ENCODE measurements at regions not wholly inside any gene's neighbourhood (a gene's known extent, or its start where the extent isn't known, plus 50 kb on each side); places are given as distances from the start of the nearest gene placed in this dataset.

DNA sequence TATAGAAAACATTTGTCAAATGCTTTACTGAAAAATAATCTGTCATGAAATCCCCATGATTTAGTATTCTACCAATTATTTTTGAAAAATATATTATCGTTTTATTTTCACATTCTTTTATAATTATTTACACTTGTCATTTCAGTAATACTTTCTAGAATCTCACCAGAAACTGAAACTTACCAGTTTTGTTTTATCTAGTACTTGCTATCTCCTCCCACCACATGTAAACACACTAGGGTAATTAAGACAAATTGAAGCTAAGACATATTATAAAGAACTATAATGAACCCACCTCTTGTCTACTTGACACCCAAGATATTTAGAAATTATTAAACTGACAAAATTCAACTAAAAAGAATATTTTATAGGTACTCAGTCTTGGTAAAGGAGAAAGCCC lies 51.5 kb upstream of the GRM3 start:
- no peaks in the 10 kb centered on the region for H3K4me1 ChIP-seq (ENCODE audit: insufficient read depth, low read length)
- ATAC-seq (ENCODE audit: insufficient read depth, low read depth) (no peak), DNase-seq (no peak)
- no peaks in the 10 kb centered on the region for H4K20me1 ChIP-seq (ENCODE audit: insufficient read depth, low read length)
- no peak overlapping the region for H3K4me3 ChIP-seq (ENCODE audit: low read depth in 1 of 2, low read length in 2 of 2)
- no peak overlapping the region for H3K9ac ChIP-seq (ENCODE audit: low read depth, low read length)
- H3K36me3 ChIP-seq (ENCODE audit: insufficient read depth, low read length): no peaks in the 10 kb centered on the region
- no peak overlapping the region for H3K4me2 ChIP-seq (ENCODE audit: insufficient read depth, low read length)
- H3K27ac ChIP-seq (ENCODE audit: low read length): no peak overlapping the region
- no peaks in the 10 kb centered on the region for H3K27me3 ChIP-seq (ENCODE audit: insufficient read depth, low read length, poor library complexity)
- H3K9me3 ChIP-seq (ENCODE audit: insufficient read depth, low read length, severe bottlenecking): no peaks in the 10 kb centered on the region
- TF ChIP-seq CTCF (IDR thresholded peaks at IDR 0.05; ENCODE audit: borderline replicate concordance, extremely low read depth, low read length, poor library complexity, severe bottlenecking) (no peak), EZH2 (IDR thresholded peaks at IDR 0.05; ENCODE audit: borderline replicate concordance, low read depth, low read length, severe bottlenecking) (no peak)
- no peak overlapping the region for H2AFZ ChIP-seq (ENCODE audit: low read depth, low read length)
- H3K79me2 ChIP-seq (ENCODE audit: insufficient read depth, low read length): no peaks in the 10 kb centered on the region

DNA sequence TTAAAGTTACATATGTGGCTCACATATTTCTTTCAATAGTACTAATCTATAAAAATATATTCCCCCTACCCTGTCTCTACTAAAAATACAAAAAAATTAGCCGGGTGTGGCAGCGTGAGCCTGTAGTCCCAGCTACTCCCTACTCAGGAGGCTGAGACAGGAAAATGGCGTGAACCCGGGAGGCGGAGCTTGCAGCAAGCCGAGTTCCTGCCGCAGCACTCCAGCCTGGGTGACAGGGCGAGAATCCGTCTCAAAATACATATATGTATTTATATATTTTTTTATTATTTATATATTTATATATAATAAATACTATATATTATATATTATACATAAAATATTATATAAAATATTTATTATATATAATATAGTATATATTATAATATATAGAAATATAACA lies 69.7 kb upstream of the GRM3 start:
- TF ChIP-seq EZH2 (IDR thresholded peaks at IDR 0.05; ENCODE audit: borderline replicate concordance, low read depth, low read length, severe bottlenecking): no peak
- no peak for TF ChIP-seq CTCF (IDR thresholded peaks at IDR 0.05; ENCODE audit: borderline replicate concordance, extremely low read depth, low read length, poor library complexity, severe bottlenecking)
- H2AFZ ChIP-seq (ENCODE audit: low read depth, low read length): no peak overlapping the region
- H3K27ac ChIP-seq (ENCODE audit: low read length): no peak overlapping the region

GRCh38 chr7:86558680-86559501 lies 84.8 kb upstream of the GRM3 start:
- DNase-seq (no peak), ATAC-seq (ENCODE audit: insufficient read depth, low read depth) (no peak)
- Histone ChIP-seq H4K20me1 (ENCODE audit: insufficient read depth, low read length) (no peaks in the 10 kb centered on the region), H3K27ac (ENCODE audit: low read length) (no peak overlapping the region), H2AFZ (ENCODE audit: low read depth, low read length) (no peak overlapping the region), H3K4me3 (ENCODE audit: low read depth in 1 of 2, low read length in 2 of 2) (no peak overlapping the region), H3K36me3 (ENCODE audit: insufficient read depth, low read length) (no peaks in the 10 kb centered on the region), H3K9me3 (ENCODE audit: insufficient read depth, low read length, severe bottlenecking) (no peaks in the 10 kb centered on the region), H3K27me3 (ENCODE audit: insufficient read depth, low read length, poor library complexity) (no peaks in the 10 kb centered on the region), H3K9ac (ENCODE audit: low read depth, low read length) (no peak overlapping the region), H3K4me1 (ENCODE audit: insufficient read depth, low read length) (no peaks in the 10 kb centered on the region), H3K4me2 (ENCODE audit: insufficient read depth, low read length) (no peak overlapping the region), H3K79me2 (ENCODE audit: insufficient read depth, low read length) (no peaks in the 10 kb centered on the region)
- TF ChIP-seq CTCF (IDR thresholded peaks at IDR 0.05; ENCODE audit: borderline replicate concordance, extremely low read depth, low read length, poor library complexity, severe bottlenecking) (no peak), EZH2 (IDR thresholded peaks at IDR 0.05; ENCODE audit: borderline replicate concordance, low read depth, low read length, severe bottlenecking) (no peak)

More for the DNA sequence above, 69.7 kb upstream of the GRM3 start:
- H4K20me1 ChIP-seq (ENCODE audit: insufficient read depth, low read length): no peaks in the 10 kb centered on the region
- no peak overlapping the region for H3K4me3 ChIP-seq (ENCODE audit: low read depth in 1 of 2, low read length in 2 of 2)
- no peak overlapping the region for H3K4me2 ChIP-seq (ENCODE audit: insufficient read depth, low read length)
- no peaks in the 10 kb centered on the region for H3K36me3 ChIP-seq (ENCODE audit: insufficient read depth, low read length)
- H3K27me3 ChIP-seq (ENCODE audit: insufficient read depth, low read length, poor library complexity): no peaks in the 10 kb centered on the region
- no peak overlapping the region for H3K9ac ChIP-seq (ENCODE audit: low read depth, low read length)
- no peak for ATAC-seq (ENCODE audit: insufficient read depth, low read depth)
- H3K79me2 ChIP-seq (ENCODE audit: insufficient read depth, low read length): no peaks in the 10 kb centered on the region
- H3K9me3 ChIP-seq (ENCODE audit: insufficient read depth, low read length, severe bottlenecking): no peaks in the 10 kb centered on the region
- no peaks in the 10 kb centered on the region for H3K4me1 ChIP-seq (ENCODE audit: insufficient read depth, low read length)
- no peak for DNase-seq
